RWPE2 (cell line): ENCODE measurements at regions not wholly inside any gene's neighbourhood (a gene's known extent, or its start where the extent isn't known, plus 50 kb on each side); places are given as distances from the start of the nearest gene placed in this dataset.

ENCODE experiments used
- ATAC-seq: fragments of 200-7000 bp; cut with Tn5 transposase; 3 replicates; pipeline ENCODE4 v1.9.1; 2021; ENCODE audit warnings: low read depth
- DNase-seq: peaks from one replicate; pipeline ENCODE4 v3.0.0-alpha.2; 2020; ENCODE audit warnings: low spot score
- H3K27ac ChIP-seq: fragments of 450-650 bp; 2 replicates; pipeline ENCODE4 v1.5.1; 2017; ENCODE audit warnings: mild to moderate bottlenecking; ENCODE audit not compliant: poor library complexity, severe bottlenecking
- H3K27me3 ChIP-seq: fragments of 250-450 bp; sonication (Bioruptor Pico); 2 replicates; pipeline ENCODE4 v1.5.1; 2021; ENCODE audit warnings: mild to moderate bottlenecking, moderate library complexity; ENCODE audit not compliant: insufficient read depth, poor library complexity, severe bottlenecking
- H3K36me3 ChIP-seq: fragments of 250-450 bp; sonication (Bioruptor Pico); 2 replicates; pipeline ENCODE4 v1.5.1; 2020; ENCODE audit warnings: low read depth, mild to moderate bottlenecking, moderate library complexity
- H3K4me1 ChIP-seq: fragments of 250-450 bp; sonication (Bioruptor Pico); 2 replicates; pipeline ENCODE4 v1.5.1; 2021; ENCODE audit warnings: mild to moderate bottlenecking, moderate library complexity; ENCODE audit not compliant: insufficient read depth, poor library complexity, severe bottlenecking
- H3K4me3 ChIP-seq: fragments of 250-450 bp; sonication (Bioruptor Pico); 2 replicates; pipeline ENCODE4 v1.5.1; 2021; ENCODE audit warnings: mild to moderate bottlenecking, moderate library complexity; ENCODE audit not compliant: severe bottlenecking
- H3K9me3 ChIP-seq: fragments of 250-450 bp; sonication (Bioruptor Pico); 2 replicates; pipeline ENCODE4 v1.5.1; 2021; ENCODE audit warnings: mild to moderate bottlenecking, moderate library complexity; ENCODE audit not compliant: severe bottlenecking
- CTCF ChIP-seq: fragments of 450-650 bp; IDR thresholded peaks from one replicate; pipeline ENCODE4 v1.5.1; 2017; ENCODE audit warnings: mild to moderate bottlenecking, moderate library complexity; ENCODE audit not compliant: poor library complexity, severe bottlenecking

DNA sequence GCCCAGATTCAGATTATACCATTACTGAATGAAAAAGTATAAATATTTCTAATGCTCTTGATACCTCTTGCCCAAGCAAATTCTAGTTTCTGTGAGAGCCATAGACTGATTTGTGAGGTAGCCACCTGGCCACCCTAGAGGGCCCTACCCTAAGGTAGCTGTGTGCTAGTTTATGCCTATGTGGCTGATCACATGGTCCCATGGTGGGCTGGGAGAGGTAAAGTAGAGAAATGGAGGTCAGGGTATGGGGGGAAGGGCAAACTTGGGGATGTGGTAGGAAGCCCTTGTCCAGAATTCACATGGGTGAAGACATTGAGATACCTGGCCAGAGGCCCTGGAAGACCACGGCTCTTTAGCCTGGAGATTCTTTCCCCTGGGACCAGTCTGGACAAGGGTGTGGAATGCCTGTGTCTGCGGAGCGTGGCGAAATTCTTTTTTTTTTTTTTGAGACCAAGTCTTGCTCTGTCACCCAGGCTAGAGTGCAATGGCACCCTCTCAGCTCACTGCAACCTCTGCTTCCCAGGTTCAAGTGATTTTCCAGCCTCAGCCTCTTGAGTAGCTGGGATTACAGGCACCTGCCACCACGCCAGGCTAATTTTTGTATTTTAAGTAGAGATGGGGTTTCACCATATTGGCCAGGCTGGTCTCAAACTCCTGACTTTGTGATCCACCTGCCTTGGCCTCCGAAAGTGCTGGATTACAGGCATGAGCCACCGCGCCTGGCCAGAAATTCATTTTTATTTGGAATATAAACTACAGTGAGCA, 639.4 kb downstream of the ACTR3B start:
- TF ChIP-seq CTCF, result no peak
- ATAC-seq, result no peak

DNA sequence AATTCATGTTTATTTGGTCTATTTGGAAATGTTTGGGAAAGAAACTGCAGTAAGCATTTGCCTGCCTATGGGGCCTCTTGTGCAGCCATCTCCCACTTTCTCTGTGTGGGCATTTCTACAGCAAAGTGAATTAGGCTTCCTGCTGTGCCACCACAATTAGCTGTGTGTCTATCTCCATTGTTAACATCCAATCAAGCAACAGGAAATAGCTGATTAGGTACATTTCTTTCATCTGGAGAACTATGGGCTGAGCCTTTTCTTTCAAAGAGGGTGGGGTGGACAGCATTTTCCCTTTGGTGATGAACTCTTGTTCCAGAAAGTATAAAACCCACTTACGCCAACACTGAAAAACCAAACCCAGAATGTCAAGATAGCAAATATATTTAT, 640.0 kb downstream of the ACTR3B start:
- no peak for TF ChIP-seq CTCF
- ATAC-seq, result no peak
- no peaks in the 10 kb centered on the region for H3K36me3 ChIP-seq
- H3K9me3 ChIP-seq, result no peaks in the 10 kb centered on the region
- no peak overlapping the region for H3K4me3 ChIP-seq
- H3K4me1 ChIP-seq, result no peaks in the 10 kb centered on the region
- no peak for DNase-seq
- H3K27me3 ChIP-seq, result no peaks in the 10 kb centered on the region
- no peak overlapping the region for H3K27ac ChIP-seq

More for the DNA sequence above, 639.4 kb downstream of the ACTR3B start:
- H3K9me3 ChIP-seq, result no peaks in the 10 kb centered on the region
- no peak overlapping the region for H3K27ac ChIP-seq
- H3K4me1 ChIP-seq, result no peaks in the 10 kb centered on the region
- DNase-seq, result no peak
- H3K36me3 ChIP-seq, result no peaks in the 10 kb centered on the region
- no peaks in the 10 kb centered on the region for H3K27me3 ChIP-seq
- no peak overlapping the region for H3K4me3 ChIP-seq

- no peaks in the 10 kb centered on the region for H3K4me1 ChIP-seq
- H3K4me3 ChIP-seq, result no peak overlapping the region
- no peak for TF ChIP-seq CTCF
- ATAC-seq, result no peak
- H3K9me3 ChIP-seq, result no peaks in the 10 kb centered on the region
- DNase-seq, result no peak
- no peaks in the 10 kb centered on the region for H3K36me3 ChIP-seq
- no peak overlapping the region for H3K27ac ChIP-seq
- no peaks in the 10 kb centered on the region for H3K27me3 ChIP-seq
Measured at GRCh38 chr7:153400735-153401593, 641.4 kb downstream of the ACTR3B start.

DNA sequence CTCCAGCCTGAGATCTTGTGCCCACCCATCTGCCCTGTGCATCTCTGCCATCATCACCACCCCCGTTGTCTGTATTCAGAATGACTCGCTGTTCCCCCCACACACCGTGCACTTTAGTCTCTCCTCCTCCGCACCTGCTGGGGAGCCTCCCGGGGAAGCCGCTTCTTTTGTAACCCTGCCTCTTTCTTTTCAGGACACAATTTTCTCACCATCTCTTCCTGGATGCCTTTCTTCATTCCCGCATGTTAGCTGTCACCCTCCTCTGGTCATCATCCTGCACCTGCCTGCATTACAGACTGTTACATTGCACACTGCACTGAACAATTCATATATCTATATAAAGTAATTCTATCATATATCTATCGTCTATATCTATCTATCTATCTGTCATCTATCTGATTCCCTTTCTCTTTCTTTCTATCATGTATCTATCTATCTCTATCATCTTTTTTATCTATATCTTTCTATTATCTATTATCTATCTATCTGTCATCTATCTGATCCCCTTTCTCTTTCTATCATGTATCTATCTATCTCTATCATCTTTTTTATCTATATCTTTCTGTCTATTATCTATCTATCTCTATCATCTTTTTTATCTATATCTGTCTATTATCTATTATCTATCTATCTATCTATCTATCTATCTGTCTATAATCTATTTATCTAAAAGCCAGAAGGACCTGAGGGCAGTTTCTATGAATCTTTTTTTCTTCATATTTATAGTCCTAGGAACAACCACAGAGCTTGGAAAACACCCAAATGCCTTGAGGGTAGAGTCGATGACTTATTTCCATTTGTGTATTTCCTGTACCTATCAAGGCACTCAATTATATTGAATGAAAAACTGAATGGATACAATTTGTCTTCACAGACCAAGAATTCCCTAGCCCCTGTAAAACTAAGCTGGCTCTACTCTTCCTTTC, 642.5 kb downstream of the ACTR3B start:
- no peaks in the 10 kb centered on the region for H3K36me3 ChIP-seq
- no peak for ATAC-seq
- no peak for TF ChIP-seq CTCF

More for the DNA sequence above, 642.5 kb downstream of the ACTR3B start:
- no peaks in the 10 kb centered on the region for H3K4me1 ChIP-seq
- no peak overlapping the region for H3K4me3 ChIP-seq
- H3K27me3 ChIP-seq, result no peaks in the 10 kb centered on the region
- DNase-seq, result no peak
- no peak overlapping the region for H3K27ac ChIP-seq
- H3K9me3 ChIP-seq, result no peaks in the 10 kb centered on the region
